Fibroblast of villous mesenchyme (primary cell): ENCODE measurements at regions not wholly inside any gene's neighbourhood (a gene's known extent, or its start where the extent isn't known, plus 50 kb on each side); places are given as distances from the start of the nearest gene placed in this dataset.

Experiments used
- DNase-seq: peaks from one replicate; pipeline ENCODE4 v3.0.0-alpha.2; 2010; ENCODE audit warnings: low read depth
- H3K4me3 ChIP-seq: 2 replicates; pipeline ENCODE4 v1.5.1; 2011; ENCODE audit warnings: low read depth, mild to moderate bottlenecking, low read length
- TF ChIP-seq, protein P1 (sequence below): IDR thresholded peaks from 2 replicates; pipeline ENCODE4 v1.5.1; 2012; ENCODE audit warnings: low read depth, mild to moderate bottlenecking, low read length; ENCODE audit not compliant: insufficient read depth

DNA sequence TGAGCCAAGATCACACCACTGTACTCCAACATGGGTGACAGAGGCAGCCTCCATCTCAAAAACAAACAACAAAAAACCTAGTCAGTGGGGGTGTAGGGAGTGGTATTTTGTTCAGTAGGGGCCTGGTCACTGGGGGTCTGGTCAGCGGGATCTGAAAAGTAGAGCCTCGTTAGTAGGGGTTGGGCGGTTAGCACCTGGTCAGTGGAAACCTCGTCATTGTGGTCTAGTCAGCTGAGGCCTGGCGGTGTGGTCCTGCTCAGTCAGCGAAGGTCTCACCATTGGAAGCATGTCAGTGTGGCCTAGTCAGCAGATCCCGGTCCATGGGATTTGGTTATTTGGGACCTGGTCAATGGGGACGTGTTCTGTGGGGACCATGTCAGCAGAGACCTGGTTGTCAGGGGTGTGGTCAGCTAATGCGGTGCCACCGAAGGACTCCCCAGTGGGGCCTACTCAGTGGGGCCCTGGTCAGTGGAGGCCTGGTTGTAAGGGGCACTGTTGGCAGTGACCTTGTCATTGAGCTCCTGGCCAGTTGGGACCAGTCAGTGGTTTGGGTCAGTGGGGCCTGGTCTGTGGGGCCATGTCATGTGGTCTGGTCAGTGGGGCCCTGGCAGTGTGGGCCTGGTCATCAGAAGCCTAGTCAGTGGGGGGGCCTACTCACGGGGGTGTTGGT, 63.0 kb upstream of the TPM4 start:
- DNase-seq = no peak
- H3K4me3 ChIP-seq = no peak overlapping the region
- TF ChIP-seq, protein P1, sequence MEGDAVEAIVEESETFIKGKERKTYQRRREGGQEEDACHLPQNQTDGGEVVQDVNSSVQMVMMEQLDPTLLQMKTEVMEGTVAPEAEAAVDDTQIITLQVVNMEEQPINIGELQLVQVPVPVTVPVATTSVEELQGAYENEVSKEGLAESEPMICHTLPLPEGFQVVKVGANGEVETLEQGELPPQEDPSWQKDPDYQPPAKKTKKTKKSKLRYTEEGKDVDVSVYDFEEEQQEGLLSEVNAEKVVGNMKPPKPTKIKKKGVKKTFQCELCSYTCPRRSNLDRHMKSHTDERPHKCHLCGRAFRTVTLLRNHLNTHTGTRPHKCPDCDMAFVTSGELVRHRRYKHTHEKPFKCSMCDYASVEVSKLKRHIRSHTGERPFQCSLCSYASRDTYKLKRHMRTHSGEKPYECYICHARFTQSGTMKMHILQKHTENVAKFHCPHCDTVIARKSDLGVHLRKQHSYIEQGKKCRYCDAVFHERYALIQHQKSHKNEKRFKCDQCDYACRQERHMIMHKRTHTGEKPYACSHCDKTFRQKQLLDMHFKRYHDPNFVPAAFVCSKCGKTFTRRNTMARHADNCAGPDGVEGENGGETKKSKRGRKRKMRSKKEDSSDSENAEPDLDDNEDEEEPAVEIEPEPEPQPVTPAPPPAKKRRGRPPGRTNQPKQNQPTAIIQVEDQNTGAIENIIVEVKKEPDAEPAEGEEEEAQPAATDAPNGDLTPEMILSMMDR = no peak

DNA sequence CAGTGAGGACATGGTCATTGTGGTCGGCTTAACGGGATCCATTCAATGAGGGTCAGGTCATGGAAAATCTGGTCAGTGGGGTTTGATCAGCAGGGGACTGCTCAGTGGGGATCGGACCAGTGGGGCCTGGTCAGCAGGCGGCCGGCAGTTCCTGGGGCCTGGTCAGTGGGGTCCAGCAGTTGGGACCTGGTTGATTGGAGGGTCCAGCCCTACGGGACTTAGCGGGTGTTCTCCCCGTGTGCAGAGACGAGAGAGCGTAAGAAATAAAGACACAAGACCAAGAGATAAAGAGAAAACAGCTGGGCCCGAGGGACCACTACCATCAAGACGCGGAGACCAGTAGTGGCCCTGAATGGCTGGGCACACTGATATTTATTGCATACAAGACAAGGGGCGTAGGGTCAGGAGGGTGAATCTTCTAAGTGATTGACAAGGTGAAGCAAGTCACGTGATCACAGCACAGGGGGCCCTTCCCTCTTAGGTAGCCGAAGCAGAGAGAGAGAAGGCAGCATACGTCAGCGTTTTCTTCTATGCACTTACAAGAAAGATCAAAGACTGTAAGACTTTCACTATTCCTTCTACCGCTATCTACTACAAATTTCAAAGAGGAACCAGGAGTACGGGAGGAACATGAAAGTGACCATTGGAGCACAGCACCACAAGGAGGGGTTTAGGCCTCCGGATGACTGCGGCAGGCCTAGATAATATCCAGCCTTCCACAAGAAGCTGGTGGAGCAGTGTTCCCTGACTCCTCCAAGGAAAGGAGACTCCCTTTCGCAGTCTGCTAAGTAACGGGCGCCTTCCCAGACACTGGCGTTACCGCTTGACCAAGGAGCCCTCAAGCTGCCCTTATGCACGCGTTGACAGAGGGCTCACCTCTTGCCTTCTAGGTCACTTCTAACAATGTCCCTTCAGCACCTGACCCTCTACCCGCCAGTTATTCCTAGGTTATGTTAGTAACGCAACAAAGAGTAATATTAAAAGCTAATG, 62.1 kb upstream of the TPM4 start:
- no peak overlapping the region for H3K4me3 ChIP-seq
- DNase-seq = no peak
- TF ChIP-seq, protein P1 = no peak

DNA sequence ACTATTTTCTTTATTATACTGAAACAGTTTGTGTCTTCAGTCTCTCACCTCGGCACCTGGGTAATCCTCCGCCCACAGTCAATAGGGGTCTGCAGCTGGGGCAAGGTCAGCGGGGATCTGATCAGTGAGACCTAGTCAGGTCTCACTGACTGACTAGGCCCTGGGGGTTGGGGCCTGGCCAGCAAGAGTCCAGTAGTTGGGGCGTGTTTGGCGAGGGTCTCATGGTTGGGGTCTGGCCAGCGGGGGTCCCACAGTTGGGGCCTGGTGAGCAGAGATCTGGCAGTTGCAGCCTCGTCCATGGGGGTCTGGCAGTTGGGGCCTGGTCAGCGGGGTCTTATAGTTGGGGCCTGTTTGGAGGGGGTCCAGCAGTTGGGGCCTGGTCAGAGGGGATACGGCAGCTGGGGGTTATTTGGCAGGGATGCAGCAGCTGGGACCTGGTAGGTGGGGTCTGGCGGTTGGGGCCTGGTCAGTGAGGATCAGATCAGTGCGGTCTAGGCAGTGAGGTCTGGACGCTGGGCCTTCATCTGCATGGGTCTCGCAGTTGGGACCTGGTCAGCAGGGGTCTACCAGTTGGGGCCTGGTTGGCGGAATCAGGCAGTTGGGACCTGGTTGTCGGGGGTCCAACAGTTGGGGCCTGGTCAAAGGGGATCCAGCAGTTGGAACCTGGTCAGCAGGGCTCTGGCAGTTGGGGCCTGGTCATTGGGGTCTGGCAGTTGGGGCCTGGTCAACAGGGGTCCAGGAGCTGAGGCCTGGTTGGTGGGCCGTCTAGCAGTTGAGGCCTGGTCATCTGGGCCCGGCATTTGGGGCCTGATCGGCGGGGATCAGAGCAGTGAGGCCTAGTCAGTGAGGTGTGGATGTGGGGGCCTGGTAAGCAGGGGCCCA, 61.1 kb upstream of the TPM4 start:
- DNase-seq = no peak
- no peak overlapping the region for H3K4me3 ChIP-seq
- TF ChIP-seq, protein P1 = no peak

DNA sequence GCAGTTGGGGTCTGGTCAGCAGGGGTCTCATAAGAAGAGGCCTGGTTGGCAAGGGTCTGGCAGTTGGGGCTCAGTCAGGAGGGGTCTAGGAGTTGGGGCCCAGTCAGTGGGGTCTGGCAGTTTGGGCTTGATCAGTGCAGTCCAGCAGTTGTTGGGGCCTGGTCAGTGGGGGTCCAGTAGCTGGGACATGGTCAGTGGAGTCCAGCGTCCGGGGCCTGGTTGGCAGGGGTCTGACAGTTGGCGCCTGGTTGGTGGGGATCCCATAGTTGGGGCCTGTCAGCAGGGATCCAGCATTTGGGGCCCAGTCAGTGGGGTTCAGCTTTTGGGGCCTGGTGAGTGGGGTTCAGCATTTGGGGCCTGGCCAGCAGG, 60.5 kb upstream of the TPM4 start:
- no peak for DNase-seq
- TF ChIP-seq, protein P1 = no peak
- no peak overlapping the region for H3K4me3 ChIP-seq

DNA sequence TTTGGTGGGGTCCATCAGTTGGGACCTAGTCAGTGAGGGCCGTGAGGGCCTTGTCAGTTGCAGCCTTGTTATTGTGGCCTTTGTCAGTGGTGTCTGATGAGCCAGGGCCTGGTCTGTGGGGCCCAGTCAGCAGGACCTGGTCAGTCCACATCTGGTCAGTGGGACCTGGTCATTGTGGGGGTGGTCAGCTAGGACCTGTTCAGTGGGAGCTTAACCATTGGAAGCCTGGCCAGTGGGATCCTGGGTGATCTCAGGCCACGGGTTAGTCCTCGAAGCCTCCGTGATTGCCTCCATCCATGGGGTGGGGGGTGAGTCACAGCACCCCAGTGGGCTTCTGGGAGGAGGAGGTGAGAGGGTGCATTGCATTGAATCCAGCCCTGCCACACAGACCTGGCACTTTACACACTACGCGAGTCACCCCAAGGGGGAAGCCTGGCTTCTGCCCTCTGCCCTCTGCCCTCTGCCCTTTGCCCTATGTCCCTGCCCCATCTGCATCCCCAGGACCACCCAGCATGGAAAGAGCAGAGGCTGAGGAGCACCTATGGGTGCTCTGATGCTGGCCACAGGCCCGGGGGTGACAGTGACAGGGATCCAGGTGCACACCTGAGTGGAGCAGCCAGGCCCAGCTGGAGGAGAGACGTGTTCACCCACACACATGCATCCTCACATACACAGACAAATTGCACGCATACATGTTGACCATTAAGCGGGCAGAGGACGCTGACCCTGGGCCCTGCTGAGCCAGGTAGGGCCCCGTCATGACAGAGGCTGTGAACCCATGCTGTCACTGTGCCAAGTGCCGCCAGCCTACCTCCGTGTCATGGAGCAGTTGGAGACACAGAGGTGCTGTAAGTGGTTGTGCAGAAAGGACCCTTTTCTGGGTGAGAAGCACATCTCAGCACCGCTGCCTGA, 59.8 kb upstream of the TPM4 start:
- DNase-seq = no peak
- no peak overlapping the region for H3K4me3 ChIP-seq
- TF ChIP-seq, protein P1 = no peak

DNA sequence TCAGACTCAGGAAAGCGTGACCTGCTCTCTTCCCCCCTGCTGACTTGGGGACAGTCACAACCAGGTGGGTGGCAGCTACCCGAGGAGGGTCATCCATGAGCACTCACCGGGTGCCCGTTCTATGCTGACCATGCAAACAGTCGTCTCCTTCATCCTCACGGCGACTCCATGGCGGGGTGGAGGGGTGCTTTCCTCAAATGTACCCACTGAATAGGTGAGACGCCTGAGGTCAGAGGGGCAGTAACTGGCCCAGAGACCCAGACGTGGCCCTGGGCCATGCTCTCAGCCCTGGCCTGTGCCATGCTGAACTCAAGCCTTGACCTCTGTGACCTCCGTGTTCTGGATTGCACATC, 59.2 kb upstream of the TPM4 start:
- no peak overlapping the region for H3K4me3 ChIP-seq
- TF ChIP-seq, protein P1 = no peak
- DNase-seq = no peak
